ENCODE measurements at regions not wholly inside any gene's neighbourhood (a gene's known extent, or its start where the extent isn't known, plus 50 kb on each side); places are given as distances from the start of the nearest gene placed in this dataset.

GRCh38 chr20:36101192-36101591 lies 53.3 kb upstream of the EPB41L1 start:
- TF ChIP-seq, protein P1, sequence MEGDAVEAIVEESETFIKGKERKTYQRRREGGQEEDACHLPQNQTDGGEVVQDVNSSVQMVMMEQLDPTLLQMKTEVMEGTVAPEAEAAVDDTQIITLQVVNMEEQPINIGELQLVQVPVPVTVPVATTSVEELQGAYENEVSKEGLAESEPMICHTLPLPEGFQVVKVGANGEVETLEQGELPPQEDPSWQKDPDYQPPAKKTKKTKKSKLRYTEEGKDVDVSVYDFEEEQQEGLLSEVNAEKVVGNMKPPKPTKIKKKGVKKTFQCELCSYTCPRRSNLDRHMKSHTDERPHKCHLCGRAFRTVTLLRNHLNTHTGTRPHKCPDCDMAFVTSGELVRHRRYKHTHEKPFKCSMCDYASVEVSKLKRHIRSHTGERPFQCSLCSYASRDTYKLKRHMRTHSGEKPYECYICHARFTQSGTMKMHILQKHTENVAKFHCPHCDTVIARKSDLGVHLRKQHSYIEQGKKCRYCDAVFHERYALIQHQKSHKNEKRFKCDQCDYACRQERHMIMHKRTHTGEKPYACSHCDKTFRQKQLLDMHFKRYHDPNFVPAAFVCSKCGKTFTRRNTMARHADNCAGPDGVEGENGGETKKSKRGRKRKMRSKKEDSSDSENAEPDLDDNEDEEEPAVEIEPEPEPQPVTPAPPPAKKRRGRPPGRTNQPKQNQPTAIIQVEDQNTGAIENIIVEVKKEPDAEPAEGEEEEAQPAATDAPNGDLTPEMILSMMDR (IDR thresholded peaks at IDR 0.05; ENCODE audit: poor library complexity), result no peak
- no peak for TF ChIP-seq EZH2phosphoT487 (IDR thresholded peaks at IDR 0.05; ENCODE audit: low read depth, severe bottlenecking, unreplicated experiment)

Measured in hepatocyte (in vitro differentiated cells).